GM21423 (cell line): ENCODE measurements at regions not wholly inside any gene's neighbourhood (a gene's known extent, or its start where the extent isn't known, plus 50 kb on each side); places are given as distances from the start of the nearest gene placed in this dataset.
"Not testable (repeated sequence)": the region's sequence is repeated elsewhere in the genome, so short reads cannot be mapped to it uniquely, and the experiment has no call there.

ENCODE experiments used
- ATAC-seq: cut with Tn5 transposase; IDR thresholded peaks from one replicate; pipeline ENCODE4 v1.9.1; 2021; ENCODE audit warnings: mild to moderate bottlenecking, moderate library complexity; ENCODE audit not compliant: unreplicated experiment

GRCh38 chr4:158313566-158313965, 103.3 kb downstream of the TMEM144 start:
- ATAC-seq = no peak

GRCh38 chr4:158314756-158315487, 104.6 kb downstream of the TMEM144 start:
- no peak for ATAC-seq

GRCh38 chr4:158315706-158316105, 105.4 kb downstream of the TMEM144 start:
- no peak for ATAC-seq

GRCh38 chr4:158316264-158316663, 106.0 kb downstream of the TMEM144 start:
- peak; percentile 69 for ATAC-seq

DNA sequence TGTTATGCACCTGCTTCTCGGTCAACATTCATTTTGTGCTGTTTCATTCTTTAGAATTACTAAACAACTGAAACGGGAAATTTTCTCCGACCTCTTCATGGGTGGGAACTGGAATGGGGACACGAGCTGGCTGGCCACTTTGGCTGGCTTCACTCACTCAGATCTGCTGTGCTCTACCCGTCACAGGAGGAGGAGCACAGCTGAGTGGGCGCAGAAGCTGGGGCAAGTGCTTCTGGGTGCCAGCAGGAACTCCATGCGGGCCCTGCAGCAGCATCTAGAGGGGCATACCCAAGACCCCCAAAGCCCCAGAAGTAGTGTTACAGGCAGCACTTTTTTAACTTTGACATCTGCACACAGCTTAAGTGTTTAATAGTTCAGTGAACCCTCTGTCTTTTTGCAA, 109.6 kb downstream of the TMEM144 start:
- no peak for ATAC-seq

- ATAC-seq = no peak
These were observed 111.8 kb downstream of the TMEM144 start for GRCh38 chr4:158322109-158322508.

DNA sequence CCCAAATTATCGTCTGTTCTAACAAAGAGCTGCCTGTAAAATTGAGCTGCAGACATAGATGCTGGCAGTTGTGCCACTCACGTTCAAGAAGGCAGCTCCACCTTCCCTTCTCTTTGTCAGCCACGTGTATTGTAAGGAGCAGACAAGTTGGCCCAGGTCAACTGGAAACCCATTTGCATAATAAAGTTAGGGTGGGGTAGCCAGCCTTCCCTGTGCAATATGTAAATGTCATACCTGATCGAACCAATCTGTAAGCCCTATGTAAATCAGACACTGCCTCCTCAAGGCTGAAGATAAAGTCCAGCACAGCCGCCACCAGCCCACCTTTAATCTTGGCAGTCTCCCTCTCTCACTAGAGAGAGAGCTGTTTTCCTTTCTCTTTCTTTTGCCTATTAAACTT, 117.2 kb downstream of the TMEM144 start:
- ATAC-seq = no peak

- no peak for ATAC-seq
These were observed 121.6 kb downstream of the TMEM144 start for GRCh38 chr4:158331863-158332262.

DNA sequence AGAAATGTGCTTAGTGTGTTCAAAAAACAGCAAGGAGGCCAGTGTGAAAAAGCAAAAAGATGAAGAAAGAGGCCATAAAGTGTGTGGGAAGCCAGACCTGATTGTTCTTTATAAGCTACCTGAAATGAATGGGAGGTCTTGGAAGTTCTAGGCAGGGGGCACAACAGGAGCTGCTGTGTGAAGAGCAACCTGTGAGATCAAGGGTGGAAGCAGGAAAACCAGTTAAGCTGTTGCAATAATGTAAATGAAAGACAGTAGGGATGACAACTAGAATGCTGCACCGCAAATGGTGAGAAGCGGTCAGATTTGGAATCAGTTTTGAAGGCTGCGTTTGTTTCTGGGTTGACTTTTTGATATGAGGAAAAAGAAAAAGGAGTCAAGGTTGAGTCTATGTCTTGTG, 123.5 kb downstream of the TMEM144 start:
- ATAC-seq = no peak

DNA sequence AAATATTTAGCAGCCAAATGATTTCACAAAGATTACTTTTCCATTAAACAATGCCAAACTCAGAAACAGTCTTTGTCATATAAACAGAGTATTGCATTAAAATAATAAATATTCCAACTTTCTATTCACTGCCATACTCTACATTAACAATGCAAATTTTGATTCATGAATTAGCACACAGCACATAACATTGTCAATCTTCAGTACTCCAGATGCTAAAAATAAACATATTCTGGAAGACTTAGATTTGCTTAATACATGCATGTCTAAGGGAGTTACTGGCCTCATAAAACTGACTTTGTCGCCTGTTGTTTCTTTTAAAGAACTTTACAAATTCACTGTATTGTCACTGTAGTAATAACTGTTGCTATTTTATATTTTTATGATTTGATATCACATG, 131.6 kb downstream of the TMEM144 start:
- no peak for ATAC-seq

DNA sequence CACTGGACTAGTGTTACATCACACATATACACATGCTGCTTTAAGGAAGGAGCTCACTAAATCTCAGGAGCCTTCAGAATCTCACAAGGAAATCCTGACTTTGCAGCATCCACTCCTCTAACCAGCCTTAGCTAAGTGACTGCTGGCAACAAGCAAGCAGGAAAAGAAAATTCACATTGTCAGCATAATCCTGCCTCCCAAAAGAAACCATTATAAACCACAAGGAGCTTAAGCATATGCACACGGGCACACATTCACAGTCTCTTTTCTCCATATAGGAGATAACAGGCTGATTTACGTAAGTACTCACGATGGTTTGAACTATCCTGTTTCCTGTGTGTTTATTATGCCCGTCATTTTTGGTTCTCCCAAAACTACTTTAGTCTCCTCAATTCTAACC, 136.3 kb downstream of the TMEM144 start:
- ATAC-seq = no peak

DNA sequence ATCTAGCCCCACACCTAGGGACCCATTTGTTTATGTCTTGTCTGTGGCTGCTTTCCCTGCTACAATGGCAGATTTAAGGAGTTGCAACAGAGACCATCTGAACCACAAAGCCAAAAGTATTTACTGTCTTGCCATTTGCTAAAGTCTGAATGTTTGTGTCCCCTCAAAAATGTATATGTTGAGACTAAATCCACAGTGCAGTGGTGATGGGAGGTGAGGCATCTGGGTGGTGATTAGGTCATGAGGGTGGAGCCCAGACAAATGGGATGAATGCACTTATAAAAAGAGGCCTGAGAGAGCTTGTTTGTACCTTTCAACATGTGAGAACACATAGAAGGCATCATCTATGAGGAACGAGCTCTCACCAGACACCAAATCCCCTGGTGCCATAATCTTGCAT, 137.3 kb downstream of the TMEM144 start:
- ATAC-seq = no peak

DNA sequence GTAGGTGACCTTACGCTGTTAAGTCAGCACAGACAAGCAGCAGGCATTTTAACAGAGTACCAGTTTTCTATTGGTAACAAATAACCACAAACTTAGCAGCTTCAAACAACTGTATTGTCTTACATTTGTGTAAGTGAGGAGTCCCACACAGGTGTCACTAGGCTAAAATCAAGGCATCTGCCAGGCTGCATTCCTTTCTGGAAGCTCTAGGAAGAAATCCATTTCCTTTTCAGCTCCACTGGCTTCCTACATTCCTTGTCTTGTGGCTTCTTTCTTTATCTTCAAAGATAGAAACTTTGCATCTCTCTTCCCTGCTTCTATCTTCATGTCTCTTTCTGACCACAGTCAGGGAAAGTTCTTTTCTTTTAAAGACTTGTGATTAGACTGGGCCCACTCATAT, 139.9 kb downstream of the TMEM144 start:
- no peak for ATAC-seq

- ATAC-seq = no peak
These were observed 143.4 kb downstream of the TMEM144 start for GRCh38 chr4:158353541-158354304.

DNA sequence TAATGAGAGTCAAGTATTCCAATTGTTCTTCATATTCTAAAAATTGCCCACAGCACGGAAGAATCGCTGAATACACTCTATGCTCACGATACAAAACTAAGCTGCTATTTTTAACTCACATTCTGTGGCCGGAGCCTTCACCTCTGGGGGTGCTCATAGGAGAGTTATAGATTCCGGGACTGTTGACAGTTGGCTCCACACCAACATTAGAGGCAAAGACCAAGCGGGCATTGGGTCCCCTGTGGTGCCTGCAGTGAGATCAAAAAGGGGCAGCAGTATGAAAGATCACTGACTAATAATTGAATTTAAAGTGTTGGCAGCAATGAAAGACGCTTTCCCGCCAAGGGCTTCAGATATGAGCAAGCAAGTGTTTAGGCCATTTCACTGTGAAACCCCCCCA, 146.0 kb downstream of the TMEM144 start:
- ATAC-seq = no peak

DNA sequence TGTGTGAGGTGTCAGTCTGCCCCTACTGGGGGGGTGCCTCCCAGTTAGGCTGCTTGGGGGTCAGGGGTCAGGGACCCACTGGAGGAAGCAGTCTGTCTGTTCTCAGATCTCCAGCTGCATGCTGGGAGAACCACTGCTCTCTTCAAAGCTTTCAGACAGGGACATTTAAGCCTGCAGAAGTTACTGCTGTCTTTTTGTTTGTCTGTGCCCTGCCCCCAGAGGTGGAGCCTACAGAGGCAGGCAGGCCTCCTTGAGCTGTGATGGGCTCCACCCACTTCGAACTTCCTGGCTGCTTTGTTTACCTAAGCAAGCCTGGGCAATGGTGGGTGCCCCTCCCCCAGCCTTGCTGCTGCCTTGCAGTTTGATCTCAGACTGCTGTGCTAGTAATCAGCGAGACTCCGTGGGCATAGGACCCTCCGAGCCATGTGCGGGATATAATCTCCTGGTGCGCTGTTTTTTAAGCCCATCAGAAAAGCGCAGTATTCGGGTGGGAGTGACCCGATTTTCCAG, 153.7 kb upstream of the RXFP1 start:
- not testable (repeated sequence) for ATAC-seq

DNA sequence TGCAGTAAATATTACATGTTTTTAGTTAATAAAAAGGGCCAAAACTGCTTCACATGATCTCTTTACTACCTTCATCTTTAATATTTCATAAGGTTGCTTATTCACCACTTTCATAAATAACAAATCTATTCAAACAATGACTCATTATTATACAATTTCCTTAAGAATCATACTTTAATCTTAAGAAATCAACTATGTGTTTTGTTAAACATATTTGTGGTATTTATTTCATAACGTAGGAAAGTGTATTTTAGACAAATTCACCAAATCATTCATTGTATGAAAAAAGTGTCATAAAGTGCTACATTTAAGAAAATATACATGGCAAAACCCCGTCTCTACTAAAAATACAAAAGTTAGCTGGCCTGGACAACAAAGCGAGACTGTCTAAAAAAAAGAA, 150.5 kb upstream of the RXFP1 start:
- ATAC-seq = no peak

GRCh38 chr4:158374318-158374717, 147.4 kb upstream of the RXFP1 start:
- no peak for ATAC-seq

GRCh38 chr4:158376106-158376840, 145.4 kb upstream of the RXFP1 start:
- no peak for ATAC-seq

- ATAC-seq = no peak
These were observed 137.3 kb upstream of the RXFP1 start for GRCh38 chr4:158384414-158384813.

DNA sequence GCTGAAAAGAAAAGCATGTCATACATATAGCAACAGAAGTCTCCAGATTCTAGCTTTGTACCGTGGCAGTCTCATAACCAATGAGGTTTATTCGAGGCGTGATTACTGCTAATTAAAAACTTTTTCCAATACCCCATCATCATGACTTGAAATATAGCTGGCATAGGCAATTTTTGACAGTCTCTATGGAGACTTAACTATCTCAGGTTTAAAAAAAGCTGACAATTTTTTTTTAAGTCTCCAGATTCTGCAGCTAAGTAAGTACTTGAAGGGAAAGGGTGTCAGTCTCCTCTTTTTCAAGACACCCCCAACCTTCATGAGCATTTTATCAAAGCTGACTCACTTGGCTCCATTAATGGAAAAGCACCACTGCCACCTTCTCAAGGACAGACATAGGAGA, 126.3 kb upstream of the RXFP1 start:
- ATAC-seq = no peak

GRCh38 chr4:158395889-158396288, 125.8 kb upstream of the RXFP1 start:
- ATAC-seq = no peak
